CD14-positive monocyte (primary cell): ENCODE measurements at regions not wholly inside any gene's neighbourhood (a gene's known extent, or its start where the extent isn't known, plus 50 kb on each side); places are given as distances from the start of the nearest gene placed in this dataset.

ENCODE experiments used
- DNase-seq, 3 donors: peaks; one replicate each; pipeline ENCODE4 v3.0.0-alpha.2; 2011 to 2022
- H2AFZ ChIP-seq: 2 replicates; pipeline ENCODE4 v1.6.0; 2012; ENCODE audit warnings: mild to moderate bottlenecking, low read depth, low read length, inconsistent platforms; ENCODE audit not compliant: insufficient read depth, poor library complexity, severe bottlenecking
- H3K27ac ChIP-seq, 2 donors: 1 replicate in 1 of 2; 2 replicates in 1 of 2; pipeline ENCODE4 v1.5.1; 2012 to 2013; ENCODE audit warnings: low read length in 2 of 2, control low read depth in 1 of 2, inconsistent platforms in 1 of 2, low read depth in 1 of 2, mild to moderate bottlenecking in 1 of 2
- H3K27me3 ChIP-seq, 2 donors: one replicate each; pipeline versions ENCODE4 v1.6.0 to v1.6.1; 2011 to 2013; ENCODE audit warnings: low read length in 2 of 2; ENCODE audit not compliant: control insufficient read depth in 2 of 2, insufficient read depth in 2 of 2
- H3K36me3 ChIP-seq, 2 donors: replicated peaks in 1 of 2; 1 replicate in 1 of 2; 2 replicates in 1 of 2; pipeline versions ENCODE4 v1.5.1 to v1.6.1; 2012 to 2013; ENCODE audit warnings: low read length in 2 of 2, control low read depth in 1 of 2, inconsistent platforms in 1 of 2, mild to moderate bottlenecking in 1 of 2; ENCODE audit not compliant: insufficient read depth in 2 of 2, control insufficient read depth in 1 of 2
- H3K4me1 ChIP-seq, 2 donors: 1 replicate in 1 of 2; 2 replicates in 1 of 2; pipeline versions ENCODE4 v1.5.1 to v1.6.1; 2012 to 2013; ENCODE audit warnings: low read length in 2 of 2, control low read depth in 1 of 2, inconsistent platforms in 1 of 2, mild to moderate bottlenecking in 1 of 2, moderate library complexity in 1 of 2; ENCODE audit not compliant: insufficient read depth in 2 of 2, control insufficient read depth in 1 of 2
- H3K4me2 ChIP-seq: replicated peaks from 2 replicates; pipeline ENCODE3; 2012; ENCODE audit warnings: low read length, moderate library complexity, mild to moderate bottlenecking; ENCODE audit not compliant: poor library complexity, severe bottlenecking; ENCODE audit errors: extremely low read depth
- H3K4me3 ChIP-seq, 3 experiments: fragments of 200-600 bp in 1 of 3; sonication (generic) in 1 of 3; replicated peaks in 1 of 3; 1 replicate in 2 of 3; 2 replicates in 1 of 3; pipeline ENCODE4 v1.5.1; 2011 to 2013; ENCODE audit warnings: low read length in 3 of 3, mild to moderate bottlenecking in 3 of 3, control low read depth in 2 of 3, low read depth in 2 of 3, inconsistent platforms in 1 of 3, moderate library complexity in 1 of 3
- H3K79me2 ChIP-seq: 2 replicates; pipeline ENCODE4 v1.6.0; 2012; ENCODE audit warnings: mild to moderate bottlenecking, control low read depth, inconsistent platforms, low read length, moderate library complexity; ENCODE audit not compliant: insufficient read depth
- H3K9ac ChIP-seq: 2 replicates; pipeline ENCODE4 v1.6.0; 2017; ENCODE audit warnings: low read length, mild to moderate bottlenecking; ENCODE audit not compliant: insufficient read depth, poor library complexity, severe bottlenecking
- H3K9me3 ChIP-seq, 2 donors: replicated peaks in 1 of 2; 1 replicate in 1 of 2; 2 replicates in 1 of 2; pipeline versions ENCODE4 v1.5.1 to v1.6.1; 2012 to 2013; ENCODE audit warnings: low read length in 2 of 2, control low read depth in 1 of 2; ENCODE audit not compliant: control insufficient read depth in 1 of 2, insufficient read depth in 1 of 2
- H4K20me1 ChIP-seq: 2 replicates; pipeline ENCODE4 v1.6.0; 2012; ENCODE audit warnings: mild to moderate bottlenecking, low read length, control low read depth, moderate library complexity; ENCODE audit not compliant: insufficient read depth
- H3K27ac Mint-ChIP-seq, 7 donors: one replicate each; pipeline ENCODE4 v1.8.0; 2020; ENCODE audit warnings: mild to moderate bottlenecking in 7 of 7, mixed read lengths in 7 of 7, moderate library complexity in 6 of 7, inconsistent platforms in 2 of 7
- H3K27me3 Mint-ChIP-seq, 3 donors: one replicate each; pipeline ENCODE4 v1.8.0; 2021 to 2022; ENCODE audit warnings: low read depth in 3 of 3, mild to moderate bottlenecking in 3 of 3, mixed read lengths in 3 of 3, moderate library complexity in 3 of 3, inconsistent platforms in 1 of 3
- H3K36me3 Mint-ChIP-seq, 2 donors: one replicate each; pipeline ENCODE4 v1.8.0; 2020; ENCODE audit warnings: mixed read lengths in 2 of 2, inconsistent platforms in 1 of 2, mild to moderate bottlenecking in 1 of 2
- H3K4me1 Mint-ChIP-seq: one replicate; pipeline ENCODE4 v1.8.0; 2020; ENCODE audit warnings: mild to moderate bottlenecking, mixed read lengths
- H3K4me3 Mint-ChIP-seq, 2 donors: one replicate each; pipeline ENCODE4 v1.8.0; 2020; ENCODE audit warnings: mild to moderate bottlenecking in 2 of 2, mixed read lengths in 2 of 2, moderate library complexity in 1 of 2
- H3K9me3 Mint-ChIP-seq, 7 donors: one replicate each; pipeline ENCODE4 v1.8.0; 2020 to 2022; ENCODE audit warnings: mixed read lengths in 7 of 7, mild to moderate bottlenecking in 6 of 7, moderate library complexity in 6 of 7, inconsistent platforms in 2 of 7
- WGBS: methylation state at CpG from one replicate; pipeline ENCODE4 v1.1.5; 2013; ENCODE audit warnings: missing lambda C conversion rate; ENCODE audit not compliant: insufficient coverage; 5-methylcytosine and 5-hydroxymethylcytosine counted together
- intact Hi-C, 2 donors: fragments of 100-400 bp; cut with micrococcal nuclease; formaldehyde crosslinking; loops; one replicate each; pipeline versions ENCODE4 v1.15.0 to v1.15.1; 2023
- TF ChIP-seq, protein P1 (sequence below): fragments of 200-600 bp; IDR thresholded peaks from one replicate; pipeline ENCODE4 v1.8.0; 2022; ENCODE audit warnings: antibody characterized with exemption, mild to moderate bottlenecking

DNA sequence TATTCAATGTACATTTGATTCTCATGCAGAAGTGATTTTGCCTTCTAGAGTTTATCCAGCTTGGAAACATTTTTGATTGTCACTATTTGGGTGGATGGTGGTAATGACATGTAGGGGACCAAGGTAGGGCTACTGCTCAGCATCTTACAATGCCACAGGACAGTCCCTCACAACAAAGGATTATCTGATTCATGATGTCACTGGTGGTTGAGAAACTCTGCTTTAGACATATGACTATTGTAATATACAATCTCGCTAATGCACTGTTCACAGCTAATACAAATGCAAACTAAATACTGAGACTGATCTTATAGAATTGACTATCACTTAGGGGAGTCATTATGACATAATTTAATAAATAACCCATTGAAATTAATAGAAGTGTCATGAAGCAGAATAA, 60.4 kb upstream of the BTG1 start:
- intact Hi-C loops, result loop anchor here in 1 of 2 donors (10.0 kb wide), 1 partner anchor 51 kb away; no protein-coding TSS in a partner anchor
- Histone ChIP-seq H4K20me1 (no peaks in the 10 kb centered on the region), H3K4me1 (peaks cover 30 to 32% of the 10 kb centered on the region in 2 donors), H3K79me2 (no peaks in the 10 kb centered on the region), H2AFZ (no peak overlapping the region), H3K9me3 (no peaks in the 10 kb centered on the region), H3K4me3 (no peak overlapping the region), H3K9ac (no peak overlapping the region), H3K36me3 (no peaks in the 10 kb centered on the region), H3K4me2 (no peak overlapping the region), H3K27me3 (no peaks in the 10 kb centered on the region), H3K27ac (no peak overlapping the region)
- H3K4me3 Mint-ChIP-seq, result no peak overlapping the region
- TF ChIP-seq, protein P1, sequence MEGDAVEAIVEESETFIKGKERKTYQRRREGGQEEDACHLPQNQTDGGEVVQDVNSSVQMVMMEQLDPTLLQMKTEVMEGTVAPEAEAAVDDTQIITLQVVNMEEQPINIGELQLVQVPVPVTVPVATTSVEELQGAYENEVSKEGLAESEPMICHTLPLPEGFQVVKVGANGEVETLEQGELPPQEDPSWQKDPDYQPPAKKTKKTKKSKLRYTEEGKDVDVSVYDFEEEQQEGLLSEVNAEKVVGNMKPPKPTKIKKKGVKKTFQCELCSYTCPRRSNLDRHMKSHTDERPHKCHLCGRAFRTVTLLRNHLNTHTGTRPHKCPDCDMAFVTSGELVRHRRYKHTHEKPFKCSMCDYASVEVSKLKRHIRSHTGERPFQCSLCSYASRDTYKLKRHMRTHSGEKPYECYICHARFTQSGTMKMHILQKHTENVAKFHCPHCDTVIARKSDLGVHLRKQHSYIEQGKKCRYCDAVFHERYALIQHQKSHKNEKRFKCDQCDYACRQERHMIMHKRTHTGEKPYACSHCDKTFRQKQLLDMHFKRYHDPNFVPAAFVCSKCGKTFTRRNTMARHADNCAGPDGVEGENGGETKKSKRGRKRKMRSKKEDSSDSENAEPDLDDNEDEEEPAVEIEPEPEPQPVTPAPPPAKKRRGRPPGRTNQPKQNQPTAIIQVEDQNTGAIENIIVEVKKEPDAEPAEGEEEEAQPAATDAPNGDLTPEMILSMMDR, result no peak
- peaks cover 0 to 3% (median 0%) of the 10 kb centered on the region in 3 donors for H3K27me3 Mint-ChIP-seq
- H3K4me1 Mint-ChIP-seq, result peaks cover 42% of the 10 kb centered on the region
- H3K36me3 Mint-ChIP-seq, result peaks cover 0 to 3% of the 10 kb centered on the region in 2 donors
- no CpG with 5 or more reads among the region's 1 CpG for WGBS
- peaks cover 0 to 2% (median 0%) of the 10 kb centered on the region in 7 donors for H3K9me3 Mint-ChIP-seq
- peak in 1 of 3 donors; percentile 19 for DNase-seq
- H3K27ac Mint-ChIP-seq, result no peak overlapping the region

DNA sequence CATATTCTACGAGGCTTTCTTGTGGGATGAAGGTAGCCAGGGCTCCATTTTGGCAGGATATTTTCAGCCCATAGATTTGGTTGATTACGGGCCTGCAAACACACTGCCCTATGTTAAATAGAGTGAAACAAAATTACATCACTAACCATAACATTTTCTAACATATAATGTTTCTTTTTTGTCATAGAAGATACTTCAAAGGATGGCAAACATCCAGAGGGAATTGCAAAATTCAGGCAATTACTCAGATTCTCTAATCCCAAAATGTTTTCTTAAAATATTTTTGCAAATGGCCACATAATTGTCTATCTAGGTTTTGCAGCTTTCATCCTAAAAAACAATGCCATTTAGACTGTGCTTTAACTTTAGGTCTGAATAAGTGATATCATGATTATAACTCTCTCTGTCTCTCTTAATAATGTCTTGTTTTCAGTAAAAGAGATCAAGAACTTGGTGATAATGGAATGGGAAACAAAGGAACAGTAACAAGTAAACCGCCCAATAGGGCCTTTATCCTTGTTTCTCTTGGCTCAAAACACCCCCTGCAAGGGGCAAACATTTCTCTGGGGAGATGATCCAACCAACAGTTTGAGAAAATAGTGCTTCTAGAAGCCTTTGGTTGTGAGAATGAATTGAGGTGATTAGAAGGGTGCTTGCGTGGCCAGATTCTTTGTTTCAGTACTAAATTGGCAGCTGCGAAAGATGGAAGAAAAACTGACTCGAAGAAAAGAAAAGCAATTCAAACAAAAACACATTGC, 54.4 kb upstream of the BTG1 start:
- H3K27me3 Mint-ChIP-seq, result peaks cover 0 to 3% (median 0%) of the 10 kb centered on the region in 3 donors
- H3K9me3 Mint-ChIP-seq, result peaks cover 2 to 14% (median 10%) of the 10 kb centered on the region in 7 donors
- intact Hi-C loops, result loop anchor here in 1 of 2 donors (10.0 kb wide), 1 partner anchor 45 kb away; no protein-coding TSS in a partner anchor
- H3K4me1 Mint-ChIP-seq, result peaks cover 2% of the 10 kb centered on the region
- no peak overlapping the region for H3K4me3 ChIP-seq
- H4K20me1 ChIP-seq, result no peaks in the 10 kb centered on the region
- no peaks in the 10 kb centered on the region for H3K4me1 ChIP-seq
- H3K79me2 ChIP-seq, result no peaks in the 10 kb centered on the region
- no peak overlapping the region for H3K9ac ChIP-seq
- H3K4me2 ChIP-seq, result no peak overlapping the region
- no peak overlapping the region for H2AFZ ChIP-seq
- peaks cover 8 to 11% of the 10 kb centered on the region in 2 donors for H3K9me3 ChIP-seq
- no peak overlapping the region for H3K27ac ChIP-seq
- no peak overlapping the region for H3K4me3 Mint-ChIP-seq
- no peaks in the 10 kb centered on the region for H3K27me3 ChIP-seq
- WGBS, result no CpG with 5 or more reads among the region's 6 CpGs
- peaks cover 0 to 2% of the 10 kb centered on the region in 2 donors for H3K36me3 Mint-ChIP-seq
- H3K27ac Mint-ChIP-seq, result peak overlapping the region in 1 of 7 donors; percentile 55
- TF ChIP-seq, protein P1, result no peak
- no peaks in the 10 kb centered on the region for H3K36me3 ChIP-seq
- DNase-seq, result no peak
